Brain microvascular endothelial cell (primary cell): ENCODE measurements at regions not wholly inside any gene's neighbourhood (a gene's known extent, or its start where the extent isn't known, plus 50 kb on each side); places are given as distances from the start of the nearest gene placed in this dataset.

Experiments used
- DNase-seq: peaks from one replicate; pipeline ENCODE4 v3.0.0-alpha.2; 2020
- H3K27ac ChIP-seq: fragments of 250-450 bp; sonication (Bioruptor Pico); 2 replicates; pipeline ENCODE4 v1.5.1; 2020; ENCODE audit warnings: mild to moderate bottlenecking, moderate library complexity
- H3K27me3 ChIP-seq: fragments of 250-450 bp; sonication (Bioruptor Pico); replicated peaks from 2 replicates; pipeline ENCODE4 v1.5.1; 2020; ENCODE audit warnings: mild to moderate bottlenecking
- H3K36me3 ChIP-seq: fragments of 250-450 bp; sonication (Bioruptor Pico); replicated peaks from 2 replicates; pipeline ENCODE4 v1.5.1; 2020; ENCODE audit warnings: mild to moderate bottlenecking
- H3K4me3 ChIP-seq: 2 replicates; pipeline ENCODE4 v1.5.1; 2011; ENCODE audit warnings: low read depth, mild to moderate bottlenecking, control low read depth, low read length, moderate library complexity
- in situ Hi-C: cut with HindIII; loops from 2 replicates; pipeline ENCODE4 v1.10.0; 2017; ENCODE audit warnings: low sequenced_read_pairs, low pct_ligation_motif_present
- TF ChIP-seq, protein P1 (sequence below): IDR thresholded peaks from 2 replicates; pipeline ENCODE4 v1.5.1; 2011; ENCODE audit warnings: low read depth, mild to moderate bottlenecking, moderate library complexity, low read length, control low read depth, inconsistent platforms; ENCODE audit errors: missing control alignments

DNA sequence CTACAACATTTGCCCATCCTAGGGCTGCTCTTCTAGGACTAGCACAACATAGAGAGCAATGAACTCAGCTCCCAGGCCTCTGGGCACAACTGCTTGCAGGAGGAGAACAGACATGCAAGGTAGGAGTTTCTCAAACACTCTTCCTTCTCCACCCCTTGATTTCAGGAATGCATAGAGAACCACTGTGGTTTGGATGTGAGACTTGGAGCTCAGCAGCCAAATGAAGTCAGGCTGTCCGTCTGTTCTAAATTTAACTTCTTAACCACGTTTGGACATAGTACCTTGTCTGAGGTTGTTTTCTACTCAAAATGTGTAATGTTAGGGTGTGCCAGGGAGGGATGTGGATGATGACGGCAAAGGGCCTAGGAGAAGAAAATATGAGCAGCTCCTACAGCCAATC is 515.1 kb upstream of the TNC start:
- Histone ChIP-seq H3K27ac (no peak overlapping the region), H3K4me3 (no peak overlapping the region), H3K27me3 (no peaks in the 10 kb centered on the region), H3K36me3 (no peaks in the 10 kb centered on the region)
- TF ChIP-seq, protein P1, sequence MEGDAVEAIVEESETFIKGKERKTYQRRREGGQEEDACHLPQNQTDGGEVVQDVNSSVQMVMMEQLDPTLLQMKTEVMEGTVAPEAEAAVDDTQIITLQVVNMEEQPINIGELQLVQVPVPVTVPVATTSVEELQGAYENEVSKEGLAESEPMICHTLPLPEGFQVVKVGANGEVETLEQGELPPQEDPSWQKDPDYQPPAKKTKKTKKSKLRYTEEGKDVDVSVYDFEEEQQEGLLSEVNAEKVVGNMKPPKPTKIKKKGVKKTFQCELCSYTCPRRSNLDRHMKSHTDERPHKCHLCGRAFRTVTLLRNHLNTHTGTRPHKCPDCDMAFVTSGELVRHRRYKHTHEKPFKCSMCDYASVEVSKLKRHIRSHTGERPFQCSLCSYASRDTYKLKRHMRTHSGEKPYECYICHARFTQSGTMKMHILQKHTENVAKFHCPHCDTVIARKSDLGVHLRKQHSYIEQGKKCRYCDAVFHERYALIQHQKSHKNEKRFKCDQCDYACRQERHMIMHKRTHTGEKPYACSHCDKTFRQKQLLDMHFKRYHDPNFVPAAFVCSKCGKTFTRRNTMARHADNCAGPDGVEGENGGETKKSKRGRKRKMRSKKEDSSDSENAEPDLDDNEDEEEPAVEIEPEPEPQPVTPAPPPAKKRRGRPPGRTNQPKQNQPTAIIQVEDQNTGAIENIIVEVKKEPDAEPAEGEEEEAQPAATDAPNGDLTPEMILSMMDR, result no peak
- in situ Hi-C loops, result no loop called here
- no peak for DNase-seq

DNA sequence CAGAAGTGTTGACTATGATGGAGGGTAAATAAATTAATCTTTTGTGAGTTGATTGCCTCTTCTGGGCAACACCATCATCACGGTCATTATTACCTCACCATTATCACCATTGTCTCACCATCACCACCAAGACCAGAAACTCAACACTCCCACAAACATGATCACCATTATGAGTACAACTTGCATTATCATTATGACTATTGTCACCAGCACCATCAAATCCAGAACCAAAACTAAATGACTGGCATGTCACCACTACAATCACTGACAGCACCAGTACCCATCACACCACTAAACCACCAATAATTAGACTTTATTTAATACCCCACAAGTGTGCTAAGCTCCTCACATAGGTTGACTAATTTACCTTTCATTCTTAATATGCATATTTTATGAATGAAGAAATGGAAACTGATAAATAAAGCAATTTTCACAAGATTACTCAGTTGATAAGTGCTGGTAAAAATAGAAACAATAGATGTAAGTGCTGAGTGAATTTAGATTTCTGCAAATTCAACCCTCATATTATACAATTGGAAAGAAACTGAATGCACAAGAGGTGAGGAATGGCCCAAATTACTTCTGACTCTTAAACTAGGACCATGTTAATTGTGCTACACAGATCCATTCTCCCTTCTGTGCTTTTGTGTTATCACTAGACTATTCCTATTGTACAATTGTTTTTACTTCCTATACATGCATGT is 517.8 kb upstream of the PAPPA start:
- Histone ChIP-seq H3K27ac (no peak overlapping the region), H3K36me3 (no peaks in the 10 kb centered on the region), H3K4me3 (no peak overlapping the region), H3K27me3 (no peaks in the 10 kb centered on the region)
- DNase-seq, result no peak
- TF ChIP-seq, protein P1, result no peak
- in situ Hi-C loops, result no loop called here

DNA sequence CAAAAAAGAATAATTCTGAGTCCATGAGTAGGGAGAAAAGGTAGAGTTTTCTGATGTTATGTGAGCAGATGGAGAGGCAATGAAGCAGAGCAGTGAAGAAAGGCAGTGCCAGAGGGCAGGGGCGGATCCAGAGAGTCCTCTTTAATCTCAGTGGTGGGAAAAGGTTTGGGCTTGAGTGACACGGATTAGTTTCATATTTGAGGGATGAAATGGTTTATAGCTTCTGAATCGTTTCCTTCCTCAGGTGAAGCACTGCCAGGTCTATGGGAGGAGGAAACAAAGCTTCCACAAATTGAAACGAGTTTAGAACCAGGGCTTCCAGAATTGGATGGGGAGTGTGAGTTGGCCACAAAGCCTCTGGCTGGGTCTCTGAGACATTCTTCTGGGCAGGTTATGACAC is 517.0 kb upstream of the PAPPA start:
- in situ Hi-C loops, result no loop called here
- no peak overlapping the region for H3K4me3 ChIP-seq
- H3K36me3 ChIP-seq, result no peaks in the 10 kb centered on the region
- TF ChIP-seq, protein P1, result no peak
- no peaks in the 10 kb centered on the region for H3K27me3 ChIP-seq
- no peak for DNase-seq
- no peak overlapping the region for H3K27ac ChIP-seq

DNA sequence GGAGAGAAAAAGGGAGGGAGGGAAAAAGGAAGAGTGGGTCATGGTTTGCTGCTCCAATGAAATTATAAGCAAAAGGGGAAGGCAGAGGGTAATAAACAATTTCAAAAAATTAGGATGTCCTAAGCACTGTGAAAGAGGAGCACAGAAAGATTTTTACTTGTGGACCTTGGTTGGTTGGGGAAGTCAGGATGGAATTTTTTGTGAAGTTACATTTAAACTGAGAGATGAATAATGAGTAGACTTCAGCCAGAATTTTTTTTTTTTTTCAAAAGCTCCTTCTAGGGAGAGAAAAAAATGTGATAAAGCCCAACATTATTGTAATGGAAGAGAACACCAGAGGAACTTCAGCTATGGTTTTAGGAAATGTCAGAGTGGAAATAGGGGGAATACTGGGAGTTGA is 515.9 kb upstream of the PAPPA start:
- Histone ChIP-seq H3K36me3 (no peaks in the 10 kb centered on the region), H3K27ac (no peak overlapping the region), H3K27me3 (no peaks in the 10 kb centered on the region), H3K4me3 (no peak overlapping the region)
- TF ChIP-seq, protein P1, result no peak
- no peak for DNase-seq
- in situ Hi-C loops, result no loop called here

DNA sequence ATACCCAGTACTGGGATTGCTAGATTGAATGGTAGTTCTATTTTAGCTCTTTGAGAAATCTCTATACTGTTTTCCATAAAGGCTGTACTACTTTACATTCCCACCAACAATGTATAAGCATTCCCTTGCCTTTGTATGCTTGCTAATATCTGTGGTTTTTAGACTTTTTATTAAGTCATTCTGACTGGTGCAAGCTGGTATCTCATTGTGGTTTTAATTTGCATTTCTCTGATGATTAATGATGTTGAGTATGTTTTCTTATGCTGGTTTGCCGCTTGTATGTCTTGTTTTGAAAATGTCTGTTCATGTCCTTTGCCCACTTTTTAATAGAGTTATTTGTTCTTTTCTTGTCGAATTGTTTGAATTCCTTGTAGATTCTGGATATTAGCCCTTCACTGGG is 512.7 kb upstream of the PAPPA start:
- no peaks in the 10 kb centered on the region for H3K36me3 ChIP-seq
- H3K4me3 ChIP-seq, result no peak overlapping the region
- in situ Hi-C loops, result no loop called here
- no peaks in the 10 kb centered on the region for H3K27me3 ChIP-seq
- DNase-seq, result peak; percentile 76
- H3K27ac ChIP-seq, result peak overlapping the region; percentile 97
- TF ChIP-seq, protein P1, result no peak

DNA sequence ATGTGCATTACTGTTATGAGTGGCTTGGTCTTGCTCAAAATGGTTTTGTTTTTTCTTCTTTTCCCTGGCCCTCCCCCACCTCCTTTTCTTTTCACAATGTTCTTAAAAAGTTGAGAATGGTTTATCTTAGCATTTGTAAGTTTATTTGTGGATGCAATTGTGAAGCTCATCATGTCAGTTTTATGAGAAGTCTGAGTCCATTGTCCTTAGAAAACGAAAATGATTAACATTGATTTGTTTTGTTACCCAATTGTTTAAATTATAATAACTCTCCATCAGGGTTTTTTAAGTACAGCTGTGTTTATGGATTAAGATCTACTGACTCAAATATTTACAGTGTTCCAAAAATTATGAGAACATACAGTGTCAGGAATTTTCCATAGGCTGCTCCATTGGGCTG is 511.3 kb upstream of the PAPPA start:
- Histone ChIP-seq H3K36me3 (no peaks in the 10 kb centered on the region), H3K4me3 (no peak overlapping the region), H3K27ac (peak overlapping the region; percentile 97), H3K27me3 (no peaks in the 10 kb centered on the region)
- TF ChIP-seq, protein P1, result no peak
- in situ Hi-C loops, result no loop called here
- no peak for DNase-seq
